K562 (cell line): ENCODE measurements at regions not wholly inside any gene's neighbourhood (a gene's known extent, or its start where the extent isn't known, plus 50 kb on each side); places are given as distances from the start of the nearest gene placed in this dataset.

Experiments
- ATAC-seq: fragments of 200-7000 bp; cut with Tn5 transposase; 3 replicates; pipeline ENCODE4 v1.9.1; 2020; ENCODE audit warnings: moderate library complexity
- BruUV-seq: library from RNA; stranded (reverse); fragments of 400-500 nt; replicated peaks from 2 replicates; lab custom pipeline; 2021; lab: Mats Ljungman, UMichigan
- CTCF ChIA-PET: fragments of 300-600 bp; formaldehyde crosslinking; extraction: SDS; loops from one replicate; lab custom pipeline; 2021; ENCODE audit warnings: low intra/inter-chr PET ratio; lab: Yijun Ruan, JAX
- POLR2A ChIA-PET: fragments of 300-600, 350-650 bp; sonication (Branson Sonifier 250); formaldehyde crosslinking; extraction: SDS; loops from one replicate; lab custom pipeline; 2021; ENCODE audit warnings: antibody characterized with exemption, inconsistent platforms; lab: Yijun Ruan, JAX
- DNase-seq, 4 experiments: peaks; one replicate each; pipeline versions ENCODE4 v3.0.0 to v3.0.0-alpha.2; 2011 to 2018; ENCODE audit warnings: low spot score in 3 of 4, mixed read lengths in 3 of 4; ENCODE audit errors: extremely low read depth in 1 of 4
- FAIRE-seq: peaks from 2 replicates; lab custom pipeline; 2011; peaks lifted over from hg19 to GRCh38; lab: Jason Lieb, UNC
- H2AFZ ChIP-seq: 2 replicates; pipeline ENCODE4 v1.6.0; 2011; ENCODE audit warnings: low read depth, low read length, control low read depth, inconsistent platforms
- H3K27ac ChIP-seq: fragments of 200-600 bp; 3 replicates; pipeline ENCODE4 v1.8.0; 2011; ENCODE audit warnings: low read depth, mild to moderate bottlenecking, control low read depth, inconsistent platforms, low read length, moderate library complexity, mixed read lengths; ENCODE audit errors: extremely low read depth
- H3K27me3 ChIP-seq, 2 experiments: fragments of 300-600 bp in 1 of 2; 2 replicates in 1 of 2; 3 replicates in 1 of 2; pipeline versions ENCODE4 v1.6.0 to v1.8.0; 2011; ENCODE audit warnings: inconsistent platforms in 2 of 2, low read length in 2 of 2, mild to moderate bottlenecking in 1 of 2, mixed read lengths in 1 of 2, moderate library complexity in 1 of 2; ENCODE audit not compliant: control insufficient read depth in 2 of 2, insufficient read depth in 2 of 2
- H3K36me3 ChIP-seq: fragments of 300-600 bp; 3 replicates; pipeline ENCODE4 v1.8.0; 2011; ENCODE audit warnings: mild to moderate bottlenecking, low read length, inconsistent platforms; ENCODE audit not compliant: control insufficient read depth, insufficient read depth
- H3K4me1 ChIP-seq, 2 experiments: fragments of 200-600 bp in 1 of 2; replicated peaks in 1 of 2; 2 replicates in 1 of 2; 3 replicates in 1 of 2; pipeline versions ENCODE4 v1.5.1 to v1.8.0; 2011; ENCODE audit warnings: inconsistent platforms in 2 of 2, low read length in 2 of 2, mild to moderate bottlenecking in 1 of 2, mixed read lengths in 1 of 2, moderate library complexity in 1 of 2; ENCODE audit not compliant: control insufficient read depth in 2 of 2, insufficient read depth in 2 of 2
- H3K4me2 ChIP-seq: 2 replicates; pipeline ENCODE4 v1.6.1; 2011; ENCODE audit warnings: low read length, control low read depth, inconsistent platforms, mixed read lengths; ENCODE audit not compliant: insufficient read depth
- H3K4me3 ChIP-seq: fragments of 200-600 bp; sonication (generic), shearing (Covaris generic); 2 replicates; pipeline ENCODE4 v1.5.1; 2016; ENCODE audit warnings: control low read depth, inconsistent platforms
- H3K79me2 ChIP-seq: fragments of 200-600 bp; 3 replicates; pipeline ENCODE4 v1.8.0; 2011; ENCODE audit warnings: low read length, inconsistent platforms; ENCODE audit not compliant: control insufficient read depth, insufficient read depth
- H3K9ac ChIP-seq, 2 experiments: 2 replicates each; pipeline versions ENCODE4 v1.6.0 to v1.6.1; 2011; ENCODE audit warnings: low read depth in 2 of 2, low read length in 2 of 2, control low read depth in 1 of 2, inconsistent platforms in 1 of 2, mild to moderate bottlenecking in 1 of 2, mixed read lengths in 1 of 2; ENCODE audit not compliant: insufficient read depth in 1 of 2
- H3K9me1 ChIP-seq: one replicate; pipeline ENCODE4 v1.6.0; 2011; ENCODE audit warnings: inconsistent platforms, mild to moderate bottlenecking, low read length, moderate library complexity; ENCODE audit not compliant: control insufficient read depth, insufficient read depth
- H3K9me3 ChIP-seq: replicated peaks from 2 replicates; pipeline ENCODE4 v1.5.1; 2011; ENCODE audit warnings: low read depth, low read length, inconsistent platforms; ENCODE audit not compliant: control insufficient read depth, insufficient read depth
- H4K20me1 ChIP-seq: replicated peaks from 2 replicates; pipeline ENCODE4 v1.6.1; 2011; ENCODE audit warnings: low read length, inconsistent platforms, mixed read lengths; ENCODE audit not compliant: control insufficient read depth, insufficient read depth
- DPF2 ChIP-seq: fragments of 450-650 bp; IDR thresholded peaks from 2 replicates; pipeline ENCODE4 v1.6.1; 2016
- E2F1 ChIP-seq: sonication (generic); formaldehyde crosslinking; IDR thresholded peaks from 2 replicates; pipeline ENCODE4 v1.8.1; 2023; ENCODE audit warnings: mild to moderate bottlenecking, missing genetic modification reagents, moderate library complexity
- FOXJ3 ChIP-seq: sonication (generic); formaldehyde crosslinking; IDR thresholded peaks from 2 replicates; pipeline ENCODE4 v1.4.0; 2020; ENCODE audit warnings: mild to moderate bottlenecking, missing genetic modification reagents
- HIVEP1 ChIP-seq: fragments of 250-450 bp; sonication (Bioruptor Pico); IDR thresholded peaks from 2 replicates; pipeline ENCODE4 v1.4.0; 2020; ENCODE audit warnings: mild to moderate bottlenecking
- RHOXF2B ChIP-seq: fragments of 250-450 bp; sonication (Bioruptor Pico); conservative IDR thresholded peaks from 2 replicates; pipeline ENCODE4 v1.5.1; 2021
- TFAM ChIP-seq: fragments of 250-450 bp; sonication (Bioruptor Pico); conservative IDR thresholded peaks from 2 replicates; pipeline ENCODE4 v1.5.0; 2021; ENCODE audit warnings: mild to moderate bottlenecking, moderate library complexity
- ZBED1 ChIP-seq: IDR thresholded peaks from 2 replicates; pipeline ENCODE4 v1.6.1; 2014
- ZNF76 ChIP-seq: fragments of 250-450 bp; sonication (Bioruptor Pico); IDR thresholded peaks from 2 replicates; pipeline ENCODE4 v1.4.0; 2020; ENCODE audit warnings: mild to moderate bottlenecking, moderate library complexity, borderline replicate concordance
- ZSCAN29 ChIP-seq: fragments of 450-650 bp; IDR thresholded peaks from 2 replicates; pipeline ENCODE4 v1.6.1; 2017
- WGBS: fragments of 100-300 bp; shearing (Covaris generic); methylation state at CpG from one replicate; pipeline ENCODE4 v1.1.6; 2016; ENCODE audit warnings: low coverage, mixed read lengths; ENCODE audit not compliant: insufficient coverage; ENCODE audit errors: missing lambda C conversion rate; 5-methylcytosine and 5-hydroxymethylcytosine counted together
- in situ Hi-C: fragments of 300-500 bp; cut with MboI; formaldehyde crosslinking; loops from 4 replicates; pipeline ENCODE4 v1.15.0; 2018; ENCODE audit warnings: inconsistent platforms, mixed read lengths
- intact Hi-C: fragments of 100-400 bp; cut with micrococcal nuclease; formaldehyde crosslinking; loops from 2 replicates; pipeline ENCODE4 v1.14.2; 2022

- BruUV-seq, result no TSS peak
- Histone ChIP-seq H3K27ac (no peak overlapping the region), H3K9me1 (no peaks in the 10 kb centered on the region), H3K36me3 (no peaks in the 10 kb centered on the region), H3K4me3 (no peak overlapping the region), H3K27me3 (no peaks in the 10 kb centered on the region), H3K9me3 (no peaks in the 10 kb centered on the region), H3K9ac (no peak overlapping the region), H3K4me2 (no peak overlapping the region), H3K79me2 (no peaks in the 10 kb centered on the region), H2AFZ (no peak overlapping the region), H4K20me1 (no peaks in the 10 kb centered on the region), H3K4me1 (no peaks in the 10 kb centered on the region)
- in situ Hi-C loops, result no loop called here
- ATAC-seq (no peak), DNase-seq (no peak), FAIRE-seq (no peak)
- no peak for TF ChIP-seq HIVEP1 (CRISPR knock-in tag)
- TF ChIP-seq E2F1 (CRISPR knock-in tag), result no peak
- no peak for TF ChIP-seq FOXJ3 (CRISPR knock-in tag)
- TF ChIP-seq DPF2, result no peak
- TF ChIP-seq RHOXF2B, result no peak
- no peak for TF ChIP-seq TFAM (CRISPR knock-in tag)
- WGBS, result 0% methylated on average over 1 of the region's 1 CpG
- POLR2A ChIA-PET, result no interaction called here
- CTCF ChIA-PET, result no interaction called here
- intact Hi-C loops, result no loop called here
Observed at GRCh38 chr10:111773950-111774349, 409.6 kb downstream of the GPAM start.

GRCh38 chr10:111774486-111774885 is 409.1 kb downstream of the GPAM start:
- Histone ChIP-seq H3K27me3 (no peaks in the 10 kb centered on the region), H3K4me2 (no peak overlapping the region), H3K9ac (no peak overlapping the region), H3K9me1 (no peaks in the 10 kb centered on the region), H4K20me1 (no peaks in the 10 kb centered on the region), H3K4me3 (no peak overlapping the region), H3K36me3 (no peaks in the 10 kb centered on the region), H3K79me2 (no peaks in the 10 kb centered on the region), H2AFZ (no peak overlapping the region), H3K9me3 (no peaks in the 10 kb centered on the region), H3K4me1 (no peaks in the 10 kb centered on the region), H3K27ac (no peak overlapping the region)
- POLR2A ChIA-PET, result no interaction called here
- no peak for TF ChIP-seq ZSCAN29
- TF ChIP-seq ZBED1, result no peak
- no peak for TF ChIP-seq ZNF76 (CRISPR knock-in tag)
- CTCF ChIA-PET, result no interaction called here
- 0% methylated on average over 2 of the region's 2 CpGs for WGBS
- in situ Hi-C loops, result no loop called here
- BruUV-seq, result no TSS peak
- ATAC-seq, result no peak
- no peak for DNase-seq
- no peak for FAIRE-seq
- intact Hi-C loops, result no loop called here
